ENCODE measurements at regions not wholly inside any gene's neighbourhood (a gene's known extent, or its start where the extent isn't known, plus 50 kb on each side); places are given as distances from the start of the nearest gene placed in this dataset.

GRCh38 chr9:119907056-119907455 lies 537.8 kb upstream of the BRINP1 start:
- TF ChIP-seq, protein P1, sequence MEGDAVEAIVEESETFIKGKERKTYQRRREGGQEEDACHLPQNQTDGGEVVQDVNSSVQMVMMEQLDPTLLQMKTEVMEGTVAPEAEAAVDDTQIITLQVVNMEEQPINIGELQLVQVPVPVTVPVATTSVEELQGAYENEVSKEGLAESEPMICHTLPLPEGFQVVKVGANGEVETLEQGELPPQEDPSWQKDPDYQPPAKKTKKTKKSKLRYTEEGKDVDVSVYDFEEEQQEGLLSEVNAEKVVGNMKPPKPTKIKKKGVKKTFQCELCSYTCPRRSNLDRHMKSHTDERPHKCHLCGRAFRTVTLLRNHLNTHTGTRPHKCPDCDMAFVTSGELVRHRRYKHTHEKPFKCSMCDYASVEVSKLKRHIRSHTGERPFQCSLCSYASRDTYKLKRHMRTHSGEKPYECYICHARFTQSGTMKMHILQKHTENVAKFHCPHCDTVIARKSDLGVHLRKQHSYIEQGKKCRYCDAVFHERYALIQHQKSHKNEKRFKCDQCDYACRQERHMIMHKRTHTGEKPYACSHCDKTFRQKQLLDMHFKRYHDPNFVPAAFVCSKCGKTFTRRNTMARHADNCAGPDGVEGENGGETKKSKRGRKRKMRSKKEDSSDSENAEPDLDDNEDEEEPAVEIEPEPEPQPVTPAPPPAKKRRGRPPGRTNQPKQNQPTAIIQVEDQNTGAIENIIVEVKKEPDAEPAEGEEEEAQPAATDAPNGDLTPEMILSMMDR (IDR thresholded peaks at IDR 0.05; ENCODE audit: low read depth, low read length, poor library complexity, severe bottlenecking): no peak
- TF ChIP-seq EZH2phosphoT487 (IDR thresholded peaks at IDR 0.05; ENCODE audit: borderline replicate concordance, low read length): no peak

Measured in DOHH2 (cell line).